NCI-H69 (cell line): ENCODE measurements at regions not wholly inside any gene's neighbourhood (a gene's known extent, or its start where the extent isn't known, plus 50 kb on each side); places are given as distances from the start of the nearest gene placed in this dataset.
A peak's percentile ranks its signal among the peaks of the same experiment; 100 is the strongest.

Experiments
- DNase-seq: peaks from one replicate; lab custom pipeline; 2025; lab: John Stamatoyannopoulos, UW

DNA sequence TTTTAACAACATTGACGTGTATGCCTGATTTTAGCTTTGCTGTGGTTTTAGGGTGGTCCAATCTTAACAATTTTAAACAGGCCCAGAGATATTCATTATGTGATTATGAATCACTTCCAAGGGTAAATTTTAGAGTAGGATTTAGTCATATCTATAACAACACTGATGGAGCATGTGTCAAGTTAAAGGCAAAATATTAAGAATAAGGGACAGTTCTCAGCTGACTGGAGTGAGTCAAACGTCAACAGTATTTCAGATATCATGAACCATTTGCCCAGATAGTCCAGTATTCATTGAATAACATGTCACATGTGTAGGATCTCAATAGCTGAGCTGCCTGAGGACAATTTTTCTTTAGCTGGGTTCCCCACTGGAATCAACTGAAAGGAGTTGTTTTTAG lies 61.3 kb upstream of the VCX2 start:
- no peak for DNase-seq

DNA sequence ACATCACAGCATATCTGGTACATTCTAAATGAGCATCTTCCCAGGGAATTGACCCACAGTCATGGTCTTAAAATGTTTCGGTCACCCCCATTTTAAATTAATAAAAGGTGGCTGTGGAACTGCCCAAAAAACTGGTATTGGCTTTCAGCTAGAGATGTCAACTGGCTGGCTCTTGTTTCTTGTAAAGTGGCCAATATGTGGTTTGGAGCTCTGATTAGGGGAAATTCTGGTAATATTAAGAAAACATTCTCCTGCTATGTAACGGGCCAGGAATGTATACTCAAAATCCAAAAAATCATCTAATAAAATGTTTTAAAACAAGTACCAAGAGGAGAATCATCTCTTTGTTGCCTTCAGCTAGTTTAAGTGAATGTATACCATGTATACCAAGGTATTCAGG lies 62.0 kb upstream of the VCX2 start:
- DNase-seq = no peak

DNA sequence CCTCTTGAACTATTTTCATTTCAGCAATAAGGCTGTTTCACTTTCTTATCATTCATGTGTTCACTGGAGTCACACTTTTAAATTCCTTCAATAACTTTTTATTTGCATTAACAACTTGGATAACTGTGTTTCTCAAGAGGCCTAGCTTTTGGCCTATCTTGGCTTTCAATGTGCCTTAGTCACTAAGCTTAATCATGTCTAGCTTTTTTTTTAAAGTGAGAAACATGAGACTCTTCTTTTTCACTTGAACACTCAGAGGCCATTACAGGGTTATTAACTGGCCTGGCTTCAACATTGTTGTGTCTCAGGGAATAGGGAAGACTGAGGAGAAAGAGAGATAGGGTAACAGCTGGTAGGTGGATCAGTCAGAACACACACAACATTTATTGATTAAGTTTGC lies 64.0 kb upstream of the VCX2 start:
- no peak for DNase-seq

DNA sequence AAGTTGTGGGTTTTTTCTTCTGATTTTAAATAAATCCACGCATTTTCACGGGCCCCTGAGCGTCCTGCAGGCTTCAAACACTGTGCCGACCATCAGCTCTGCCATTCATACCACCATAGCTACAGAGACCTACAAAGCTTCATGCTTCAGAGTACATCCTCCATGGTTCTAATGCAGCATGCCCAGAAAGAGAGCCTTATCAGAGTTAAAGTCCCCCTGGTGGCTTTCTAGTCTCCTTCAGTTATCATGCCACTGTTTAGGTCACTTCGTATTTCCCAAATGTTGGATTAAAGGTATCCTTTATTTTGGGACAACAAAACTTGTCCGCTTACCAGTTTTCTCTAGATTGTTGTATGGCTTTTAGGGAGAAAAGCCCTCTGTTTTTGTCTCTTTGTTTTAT lies 66.7 kb upstream of the VCX2 start:
- peak; percentile 22 for DNase-seq

DNA sequence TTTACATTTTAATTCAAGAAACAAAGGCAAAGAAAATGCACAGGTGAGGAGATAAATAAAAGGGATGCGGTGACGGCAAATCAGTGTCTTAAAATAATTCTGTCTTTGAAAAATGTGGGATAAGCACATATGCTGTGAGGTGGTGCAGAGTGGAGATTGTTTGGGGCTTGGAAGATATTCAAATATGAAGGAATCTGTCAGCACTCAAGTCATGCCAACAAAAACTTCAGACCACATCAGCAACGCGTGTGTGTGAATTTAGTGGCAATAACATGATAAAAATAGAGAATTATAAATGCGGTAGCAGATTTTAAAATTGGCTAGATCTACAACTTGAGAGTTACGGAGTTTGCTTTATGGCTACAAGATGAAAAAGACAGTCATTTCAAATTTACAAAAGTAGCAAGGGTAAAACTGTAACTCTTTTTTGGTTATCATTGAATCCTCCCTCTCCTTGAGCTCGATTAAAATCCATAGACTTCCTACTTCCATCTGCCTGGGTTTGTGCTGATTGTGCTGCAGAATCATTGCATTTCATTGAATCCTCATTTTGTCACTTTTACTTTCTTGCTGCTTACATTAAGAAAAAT lies 71.5 kb upstream of the VCX2 start:
- DNase-seq = no peak

DNA sequence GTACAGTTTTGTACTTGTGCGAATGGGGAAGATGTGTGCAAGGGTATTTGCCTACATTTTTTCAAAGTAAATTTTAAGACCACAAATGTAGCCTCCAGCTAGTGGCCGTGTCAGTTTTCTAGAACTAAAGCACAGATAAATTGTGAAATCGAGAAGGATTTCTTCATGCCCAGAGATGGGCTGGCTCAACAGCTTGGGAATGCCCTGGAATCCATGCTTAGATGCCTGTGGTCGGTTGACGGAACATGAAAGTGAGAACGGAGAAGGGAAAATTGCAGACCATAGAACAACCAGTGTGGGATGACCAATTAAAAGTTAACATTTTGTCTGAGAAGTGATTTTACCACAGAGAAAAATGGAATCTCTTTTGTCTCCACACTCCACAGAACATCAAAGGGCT lies 73.2 kb upstream of the VCX2 start:
- no peak for DNase-seq

DNA sequence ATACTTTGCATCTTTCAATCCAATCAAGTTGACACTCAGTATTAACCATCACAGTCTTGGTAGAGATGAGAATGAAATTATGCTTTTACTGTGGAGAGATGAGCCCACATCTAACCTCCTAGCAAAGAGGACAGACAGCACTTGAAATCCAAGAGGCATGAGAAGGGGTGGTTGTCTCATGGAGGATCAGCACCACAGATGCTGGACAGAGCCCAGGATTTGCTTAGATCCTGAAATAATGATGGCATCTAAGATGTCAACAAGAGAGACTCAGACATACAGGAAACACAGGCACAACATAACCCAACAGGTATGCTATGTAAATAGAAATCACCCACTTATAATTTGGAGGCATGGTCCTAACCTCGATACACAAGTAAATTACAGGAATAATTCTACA lies 74.3 kb upstream of the VCX2 start:
- no peak for DNase-seq

DNA sequence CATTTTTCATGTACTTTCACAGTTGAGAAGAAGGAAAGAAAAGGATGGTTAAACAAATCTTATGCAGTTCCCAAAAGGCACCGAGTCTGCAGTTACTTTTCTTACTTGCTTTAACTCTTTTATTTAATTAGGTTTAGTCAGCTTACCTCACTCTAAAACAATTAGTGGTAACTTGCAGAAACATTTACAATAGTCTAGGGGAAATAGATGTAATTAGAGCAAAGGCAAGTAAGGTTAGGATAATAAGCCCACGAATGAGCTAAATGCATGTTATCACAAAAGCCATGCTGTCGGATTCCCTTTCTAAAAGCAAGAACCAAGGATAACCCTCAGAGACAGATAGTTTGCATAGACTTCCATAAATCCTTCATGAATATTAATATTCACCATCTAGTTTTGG lies 82.0 kb upstream of the VCX2 start:
- no peak for DNase-seq

DNA sequence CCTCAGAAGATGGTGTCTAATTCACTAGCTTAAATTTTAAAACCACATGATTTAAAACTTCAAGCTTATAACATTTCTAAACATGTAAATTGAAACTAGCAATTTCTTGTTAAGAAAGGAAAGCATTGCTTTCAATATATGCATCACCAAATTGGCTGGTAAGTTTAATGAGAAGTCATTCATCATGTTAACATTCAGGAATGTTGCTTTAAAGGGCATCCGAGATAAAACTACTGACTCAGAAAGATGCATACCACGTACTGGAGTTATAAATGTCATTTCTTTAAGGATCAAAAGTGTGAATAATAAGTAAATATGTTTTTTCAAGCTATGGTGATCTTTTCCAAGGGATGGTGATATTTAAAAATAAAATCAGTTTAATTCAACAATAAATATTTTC lies 83.3 kb upstream of the VCX2 start:
- peak; percentile 1 for DNase-seq

DNA sequence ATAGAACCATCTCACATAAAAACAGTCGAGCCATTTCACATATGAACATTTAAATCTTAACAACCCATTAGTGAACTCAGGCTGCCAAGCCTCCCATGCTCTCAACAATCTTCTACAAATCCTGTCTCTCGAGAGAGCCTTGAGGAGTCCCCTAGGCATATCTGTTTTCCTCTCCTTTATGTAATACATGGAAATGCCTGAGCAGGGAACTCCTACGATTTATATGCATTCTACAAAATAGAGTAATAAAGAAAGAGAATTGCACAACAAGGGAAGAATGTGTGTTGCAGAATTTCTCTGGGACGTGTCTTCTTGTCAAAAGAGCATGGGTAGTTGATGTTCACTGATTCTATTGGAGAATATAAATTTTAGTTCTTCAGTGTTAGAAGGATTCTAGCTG lies 101.8 kb upstream of the VCX2 start:
- no peak for DNase-seq

DNA sequence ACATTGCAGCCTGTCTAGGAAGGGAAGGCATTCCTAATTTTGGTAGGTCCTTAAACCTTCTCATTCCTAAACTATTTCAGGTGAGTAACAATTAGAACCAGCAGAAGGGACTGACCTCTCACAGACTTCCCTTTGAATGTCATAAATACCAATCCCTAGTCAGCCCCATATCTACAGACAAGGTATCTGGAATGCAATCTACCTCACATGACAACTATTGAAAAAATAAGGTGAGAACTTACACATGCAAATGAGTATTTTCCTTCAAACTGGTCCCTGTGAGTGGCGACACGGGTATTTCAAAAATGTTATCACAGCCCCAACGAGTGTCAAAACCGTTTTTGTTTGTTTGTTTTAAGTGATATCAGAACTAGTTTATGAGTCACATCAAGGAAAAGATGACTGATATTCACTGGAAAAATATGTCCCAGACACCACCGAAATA lies 102.4 kb upstream of the VCX2 start:
- no peak for DNase-seq

DNA sequence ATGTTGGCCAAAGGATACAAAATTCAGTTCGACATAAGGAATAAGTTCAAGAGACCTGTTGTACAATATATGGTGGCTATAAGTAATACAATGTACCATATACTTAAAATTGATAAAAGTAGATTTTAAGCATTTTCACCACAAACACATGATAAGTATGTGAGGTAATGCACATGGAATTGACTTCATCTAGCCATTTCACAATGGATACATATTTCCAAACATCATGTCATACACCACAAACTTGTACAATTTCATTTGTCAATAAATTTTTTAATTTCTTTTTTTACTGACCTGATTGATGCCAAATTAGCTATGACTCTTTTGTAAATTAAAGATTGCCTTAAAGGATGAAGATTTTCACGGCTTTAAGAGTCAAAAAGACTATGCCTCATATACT lies 103.1 kb upstream of the VCX2 start:
- no peak for DNase-seq

DNA sequence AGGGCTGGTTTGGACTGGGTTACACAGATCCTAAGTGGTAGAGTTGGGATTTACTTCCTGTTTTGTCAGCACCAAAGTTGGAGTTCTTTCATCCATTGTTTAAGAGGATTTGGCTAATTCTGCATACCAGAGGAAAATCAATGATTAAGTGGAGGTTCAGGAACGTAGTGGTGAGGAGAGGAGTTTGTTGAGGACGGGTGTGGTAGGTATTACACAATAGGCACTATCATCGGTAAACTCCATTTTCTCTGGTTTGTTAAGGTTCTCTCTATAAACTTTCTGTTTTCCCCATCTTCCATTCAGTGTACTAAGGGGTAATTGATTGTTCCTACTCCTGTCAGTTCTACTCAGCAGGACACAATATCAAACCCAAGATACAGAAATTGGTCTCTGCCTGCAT lies 107.5 kb upstream of the VCX2 start:
- no peak for DNase-seq

DNA sequence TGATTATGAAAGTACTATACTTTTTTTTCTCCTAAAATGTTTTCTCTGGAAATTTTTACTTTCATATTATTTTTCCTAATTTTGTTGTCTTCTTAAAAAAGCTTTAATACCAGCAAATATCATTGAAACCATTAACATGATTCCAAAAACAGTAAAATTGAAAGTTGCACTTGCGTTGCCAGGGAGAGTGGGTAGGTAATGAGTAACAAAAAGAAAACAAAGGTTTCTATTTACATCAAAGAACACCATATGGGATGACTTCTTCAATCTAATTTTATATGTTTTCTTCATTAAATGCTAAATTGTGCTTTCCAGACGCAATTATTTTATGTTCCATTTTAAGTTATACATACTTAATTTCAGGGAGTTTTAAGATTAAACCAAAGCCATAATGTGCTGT lies 108.3 kb upstream of the VCX2 start:
- no peak for DNase-seq

DNA sequence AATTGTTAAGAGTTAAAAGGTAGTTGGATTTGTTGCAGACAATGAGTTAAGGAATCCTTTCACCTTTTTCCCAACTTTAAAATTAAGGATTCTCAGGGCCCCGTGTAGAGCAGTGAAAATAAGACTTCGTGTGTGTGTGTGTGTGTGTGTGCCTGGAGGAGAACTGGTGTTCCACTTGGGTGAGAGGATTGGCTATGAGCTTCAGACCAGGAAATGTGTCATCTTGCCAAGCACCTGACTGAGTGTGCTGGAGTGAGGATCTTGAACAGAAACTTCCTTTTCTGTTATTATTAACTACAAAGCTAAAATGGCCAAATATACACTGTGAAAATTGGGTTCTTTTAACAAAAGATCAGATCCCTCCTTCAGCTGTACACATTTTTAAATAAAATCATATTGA lies 113.1 kb upstream of the VCX2 start:
- DNase-seq = no peak

DNA sequence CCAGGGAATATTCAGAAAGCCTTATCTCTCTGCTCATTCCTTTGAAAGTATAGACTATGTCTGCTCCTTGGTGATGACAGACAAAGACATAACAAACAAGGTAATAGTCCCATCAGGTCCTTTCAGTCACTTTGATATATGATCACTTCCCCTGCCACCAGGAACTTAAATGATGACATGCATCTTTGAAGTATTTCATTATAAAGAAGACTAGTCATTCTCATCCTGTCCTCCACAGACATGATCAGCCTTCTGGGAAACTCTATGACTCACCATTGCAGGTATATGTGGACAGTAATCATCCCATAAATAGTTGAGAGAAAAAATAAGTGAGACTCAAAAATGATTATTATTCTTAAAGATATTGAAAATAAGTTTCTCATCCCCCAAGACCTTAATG lies 117.5 kb upstream of the VCX2 start:
- no peak for DNase-seq

DNA sequence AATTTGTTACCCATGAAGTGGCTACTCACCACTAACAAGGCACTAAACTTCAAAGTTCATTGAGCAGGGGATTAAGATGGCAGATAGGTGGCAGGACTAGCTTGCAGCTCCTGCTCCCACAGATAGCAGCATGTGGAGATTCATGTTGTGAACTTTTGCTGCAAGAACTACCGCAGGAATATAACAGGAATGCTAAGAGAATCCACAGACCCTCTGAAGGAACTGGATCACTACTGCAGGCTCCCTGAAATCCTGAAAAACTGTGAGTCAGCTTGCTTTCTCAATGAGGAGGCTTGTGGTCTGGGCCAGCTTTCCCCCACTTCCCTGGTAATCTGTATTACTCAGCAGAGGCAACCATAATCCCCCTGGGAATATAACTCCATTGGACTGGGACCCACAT lies 118.5 kb upstream of the VCX2 start:
- DNase-seq = no peak

DNA sequence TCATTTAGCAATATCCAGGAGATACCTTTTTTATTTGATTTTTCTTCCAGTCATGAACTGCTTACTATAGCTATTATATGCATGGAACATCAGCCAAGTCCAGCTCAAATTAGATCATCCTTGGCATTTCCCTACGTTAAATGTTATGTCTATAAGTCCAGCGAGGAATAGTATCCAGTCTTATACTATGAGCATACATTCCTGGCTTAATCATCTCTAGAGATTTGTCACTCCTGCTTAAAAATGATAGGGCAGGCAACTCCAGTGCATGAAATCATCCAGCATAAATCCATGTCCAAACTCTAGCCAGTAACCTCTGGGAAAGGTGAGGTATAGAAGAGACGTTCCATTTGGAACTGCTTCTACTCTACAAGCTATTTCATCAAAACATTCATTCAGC lies 126.7 kb upstream of the VCX2 start:
- DNase-seq = no peak

DNA sequence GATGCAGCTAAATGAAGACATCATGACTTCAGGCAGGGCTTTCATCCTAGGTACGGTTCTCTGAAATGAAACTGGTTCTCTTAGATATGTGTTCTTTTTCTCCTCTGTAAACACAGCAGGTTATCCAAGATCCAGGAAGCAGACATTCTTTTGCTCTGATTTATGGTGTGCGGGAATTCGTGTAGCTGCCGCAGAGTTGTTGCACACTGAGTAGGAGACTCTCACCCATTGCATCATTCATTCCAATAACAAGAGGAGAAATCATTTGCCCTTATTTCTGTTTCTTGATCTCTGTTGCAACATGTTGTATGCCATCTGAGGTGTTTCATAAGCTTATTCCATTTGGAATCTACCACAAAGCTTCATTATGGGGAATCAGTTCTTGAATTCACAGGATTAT lies 133.6 kb upstream of the VCX2 start:
- no peak for DNase-seq

DNA sequence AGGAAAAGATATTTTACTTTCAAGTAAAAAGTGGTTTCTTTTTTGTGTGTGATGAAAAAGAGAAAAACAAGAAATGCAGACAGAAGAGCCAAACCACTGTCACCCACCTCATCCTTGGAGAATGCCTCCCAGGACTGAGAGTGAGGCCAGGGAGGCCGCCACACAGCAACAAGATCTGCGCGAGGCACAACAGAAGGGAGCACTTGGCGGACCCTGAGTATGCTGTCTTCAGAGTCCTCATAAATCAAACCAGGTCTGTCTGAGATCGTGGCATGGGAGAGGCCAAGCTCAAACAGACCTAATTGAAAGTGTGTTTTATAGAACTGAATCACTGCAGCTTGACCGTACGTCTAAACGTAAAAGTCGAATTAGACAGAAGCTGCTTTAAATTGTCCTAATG lies 134.3 kb upstream of the VCX2 start:
- no peak for DNase-seq

DNA sequence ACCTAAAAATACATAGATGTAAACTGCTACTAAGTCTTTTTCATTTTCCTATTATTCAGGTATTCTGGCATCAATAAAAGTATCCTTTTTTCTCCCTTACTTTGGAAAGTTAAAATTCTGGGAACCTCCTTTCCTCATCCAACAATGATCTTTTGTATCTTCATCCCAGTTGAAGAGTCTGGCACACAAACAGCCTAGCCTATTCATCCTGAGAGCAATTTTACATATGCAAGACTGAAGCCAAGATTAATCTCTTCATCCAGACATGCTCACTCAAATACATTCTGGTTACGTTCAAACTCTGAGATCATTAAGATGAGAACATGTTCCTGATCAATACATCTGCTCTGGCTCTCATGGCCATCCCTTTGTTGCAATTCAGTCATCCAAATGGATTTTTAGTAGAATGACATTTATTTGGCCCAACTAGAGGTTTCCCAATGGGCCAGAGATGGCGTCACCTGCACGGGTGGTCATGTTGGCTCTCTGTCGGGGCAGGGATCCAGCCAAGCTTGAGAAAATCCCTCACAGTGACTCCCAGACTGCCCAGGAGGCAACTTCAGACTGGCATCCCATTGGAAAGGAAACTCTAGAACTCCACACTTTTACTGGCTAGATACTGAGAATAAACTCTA lies 135.3 kb upstream of the VCX2 start:
- no peak for DNase-seq

DNA sequence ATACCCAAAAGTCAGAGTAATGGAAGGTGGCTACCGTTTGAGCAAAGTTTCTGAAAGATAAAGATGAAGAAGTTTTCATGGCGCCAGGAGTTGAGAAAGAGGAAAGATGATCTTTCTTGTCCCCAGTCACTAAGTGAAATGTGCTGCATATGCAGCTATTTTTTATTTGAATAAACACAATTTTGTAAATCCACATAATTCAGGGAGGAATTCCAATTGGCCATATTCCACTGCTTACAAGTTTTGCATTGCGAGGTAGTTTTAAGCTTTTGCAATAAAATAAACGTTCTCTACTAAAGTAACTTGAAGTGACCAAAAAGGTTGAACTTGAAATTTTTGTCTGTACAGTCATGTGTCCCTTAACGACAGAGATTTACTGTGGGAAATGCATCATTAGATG lies 139.3 kb upstream of the VCX2 start:
- DNase-seq = no peak

DNA sequence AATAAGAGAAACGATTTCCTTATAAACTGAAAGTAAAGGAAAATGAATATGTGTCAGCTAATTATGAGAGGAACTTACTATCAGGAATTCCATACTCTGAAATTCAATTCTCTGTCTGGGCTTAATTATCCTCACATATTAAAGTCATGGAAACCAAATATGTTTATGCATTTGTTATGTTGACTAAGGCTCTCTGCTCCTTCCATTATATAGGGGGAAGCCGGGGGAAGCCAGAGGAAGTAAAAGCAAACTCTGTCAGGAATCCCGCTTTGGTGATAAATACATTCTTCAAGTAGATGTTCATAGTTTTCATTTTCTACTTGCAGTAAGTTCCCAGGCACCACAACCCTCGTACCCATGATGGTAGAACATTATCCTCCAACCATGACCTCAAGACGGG lies 142.8 kb upstream of the VCX2 start:
- DNase-seq = peak; percentile 4

DNA sequence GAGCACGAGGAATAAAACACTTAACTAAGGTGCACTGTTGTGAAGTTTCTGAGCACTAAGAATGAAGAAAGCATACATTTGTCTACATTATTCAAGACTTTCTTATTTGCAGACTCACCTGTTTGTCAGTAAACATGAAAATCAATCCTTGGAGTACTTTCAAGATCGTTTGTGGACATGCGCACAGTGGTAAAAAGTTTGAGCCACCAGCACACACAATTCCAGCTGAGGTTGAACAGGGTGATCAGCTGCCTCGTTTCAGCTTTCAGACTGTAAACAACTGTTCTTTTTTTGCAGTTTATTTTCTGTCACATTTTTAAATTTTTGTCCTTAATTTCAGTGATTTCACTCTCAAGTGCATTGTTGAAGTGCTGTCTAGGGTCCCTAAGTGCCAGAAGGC lies 143.8 kb upstream of the VCX2 start:
- no peak for DNase-seq

DNA sequence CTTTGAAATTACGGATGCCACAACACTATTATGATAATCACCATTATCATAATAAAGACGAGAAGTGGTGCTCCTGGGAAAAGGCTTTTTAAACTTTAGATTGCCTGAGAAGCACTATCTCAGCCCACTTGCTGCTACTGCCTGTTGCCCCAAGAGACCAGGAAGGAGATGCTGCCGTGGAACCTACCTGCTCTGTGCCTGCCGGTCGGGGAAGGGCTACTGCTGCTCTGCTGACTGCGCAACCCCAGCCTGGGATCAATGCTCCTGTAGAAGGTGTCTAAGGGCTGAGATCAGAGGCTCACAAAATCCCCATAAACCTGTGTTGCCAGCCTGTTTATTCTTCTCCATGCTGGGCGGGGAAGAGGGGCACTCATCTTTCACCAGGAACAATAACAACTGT lies 145.3 kb upstream of the VCX3B start:
- peak; percentile 8 for DNase-seq
